Lung microvascular endothelial cell (primary cell): ENCODE measurements at regions not wholly inside any gene's neighbourhood (a gene's known extent, or its start where the extent isn't known, plus 50 kb on each side); places are given as distances from the start of the nearest gene placed in this dataset.
"Not testable (repeated sequence)": the region's sequence is repeated elsewhere in the genome, so short reads cannot be mapped to it uniquely, and the experiment has no call there.

ENCODE experiments used
- DNase-seq, 2 donors: peaks; one replicate each; pipeline versions ENCODE4 v3.0.0 to v3.0.0-alpha.2; 2010; ENCODE audit warnings: low read depth in 2 of 2

- DNase-seq: no peak
Observed at GRCh38 chr11:134731213-134731961, 319.3 kb upstream of the B3GAT1 start.

GRCh38 chr11:134730561-134731212 is 318.6 kb upstream of the B3GAT1 start:
- DNase-seq: no peak

GRCh38 chr11:134730101-134730500 is 318.1 kb upstream of the B3GAT1 start:
- DNase-seq: no peak

- no peak for DNase-seq
Observed at GRCh38 chr11:134728186-134728585, 316.1 kb upstream of the B3GAT1 start.

- DNase-seq: no peak
Observed at GRCh38 chr11:134727636-134728035, 315.6 kb upstream of the B3GAT1 start.

GRCh38 chr11:134727204-134727603 is 315.2 kb upstream of the B3GAT1 start:
- DNase-seq: no peak

- no peak for DNase-seq
Observed at GRCh38 chr11:134725716-134726639, 313.9 kb upstream of the B3GAT1 start.

- no peak for DNase-seq
Observed at GRCh38 chr11:134725211-134725610, 313.2 kb upstream of the B3GAT1 start.

GRCh38 chr11:134724779-134725140 is 312.7 kb upstream of the B3GAT1 start:
- DNase-seq: no peak

- DNase-seq: no peak
Observed at GRCh38 chr11:134724106-134724778, 312.2 kb upstream of the B3GAT1 start.

GRCh38 chr11:134720691-134721070 is 308.6 kb upstream of the B3GAT1 start:
- not testable (repeated sequence) for DNase-seq

GRCh38 chr11:134719940-134720690 is 308.1 kb upstream of the B3GAT1 start:
- not testable (repeated sequence) for DNase-seq

GRCh38 chr11:134719397-134719796 is 307.4 kb upstream of the B3GAT1 start:
- no peak for DNase-seq

- no peak for DNase-seq
Observed at GRCh38 chr11:134716582-134716981, 304.5 kb upstream of the B3GAT1 start.

GRCh38 chr11:134714021-134714656 is 302.1 kb upstream of the B3GAT1 start:
- DNase-seq: no peak

- no peak for DNase-seq
Observed at GRCh38 chr11:134712228-134713145, 300.4 kb upstream of the B3GAT1 start.

- DNase-seq: no peak
Observed at GRCh38 chr11:134711588-134711987, 299.5 kb upstream of the B3GAT1 start.

GRCh38 chr11:134710861-134711407 is 298.9 kb upstream of the B3GAT1 start:
- no peak for DNase-seq

- DNase-seq: no peak
Observed at GRCh38 chr11:134705858-134706257, 293.8 kb upstream of the B3GAT1 start.
